K562 (cell line): ENCODE measurements at regions not wholly inside any gene's neighbourhood (a gene's known extent, or its start where the extent isn't known, plus 50 kb on each side); places are given as distances from the start of the nearest gene placed in this dataset.

Experiments
- ATAC-seq: fragments of 200-7000 bp; cut with Tn5 transposase; 3 replicates; pipeline ENCODE4 v1.9.1; 2020; ENCODE audit warnings: moderate library complexity
- BruUV-seq: library from RNA; stranded (reverse); fragments of 400-500 nt; replicated peaks from 2 replicates; lab custom pipeline; 2021; lab: Mats Ljungman, UMichigan
- CTCF ChIA-PET: fragments of 300-600 bp; formaldehyde crosslinking; extraction: SDS; loops from one replicate; lab custom pipeline; 2021; ENCODE audit warnings: low intra/inter-chr PET ratio; lab: Yijun Ruan, JAX
- POLR2A ChIA-PET: fragments of 300-600, 350-650 bp; sonication (Branson Sonifier 250); formaldehyde crosslinking; extraction: SDS; loops from one replicate; lab custom pipeline; 2021; ENCODE audit warnings: antibody characterized with exemption, inconsistent platforms; lab: Yijun Ruan, JAX
- DNase-seq, 4 experiments: peaks; one replicate each; pipeline versions ENCODE4 v3.0.0 to v3.0.0-alpha.2; 2011 to 2018; ENCODE audit warnings: low spot score in 3 of 4, mixed read lengths in 3 of 4; ENCODE audit errors: extremely low read depth in 1 of 4
- FAIRE-seq: peaks from 2 replicates; lab custom pipeline; 2011; peaks lifted over from hg19 to GRCh38; lab: Jason Lieb, UNC
- H2AFZ ChIP-seq: 2 replicates; pipeline ENCODE4 v1.6.0; 2011; ENCODE audit warnings: low read depth, low read length, control low read depth, inconsistent platforms
- H3K27ac ChIP-seq: fragments of 200-600 bp; 3 replicates; pipeline ENCODE4 v1.8.0; 2011; ENCODE audit warnings: low read depth, mild to moderate bottlenecking, control low read depth, inconsistent platforms, low read length, moderate library complexity, mixed read lengths; ENCODE audit errors: extremely low read depth
- H3K27me3 ChIP-seq, 2 experiments: fragments of 300-600 bp in 1 of 2; 2 replicates in 1 of 2; 3 replicates in 1 of 2; pipeline versions ENCODE4 v1.6.0 to v1.8.0; 2011; ENCODE audit warnings: inconsistent platforms in 2 of 2, low read length in 2 of 2, mild to moderate bottlenecking in 1 of 2, mixed read lengths in 1 of 2, moderate library complexity in 1 of 2; ENCODE audit not compliant: control insufficient read depth in 2 of 2, insufficient read depth in 2 of 2
- H3K36me3 ChIP-seq: fragments of 300-600 bp; 3 replicates; pipeline ENCODE4 v1.8.0; 2011; ENCODE audit warnings: mild to moderate bottlenecking, low read length, inconsistent platforms; ENCODE audit not compliant: control insufficient read depth, insufficient read depth
- H3K4me1 ChIP-seq, 2 experiments: fragments of 200-600 bp in 1 of 2; replicated peaks in 1 of 2; 2 replicates in 1 of 2; 3 replicates in 1 of 2; pipeline versions ENCODE4 v1.5.1 to v1.8.0; 2011; ENCODE audit warnings: inconsistent platforms in 2 of 2, low read length in 2 of 2, mild to moderate bottlenecking in 1 of 2, mixed read lengths in 1 of 2, moderate library complexity in 1 of 2; ENCODE audit not compliant: control insufficient read depth in 2 of 2, insufficient read depth in 2 of 2
- H3K4me2 ChIP-seq: 2 replicates; pipeline ENCODE4 v1.6.1; 2011; ENCODE audit warnings: low read length, control low read depth, inconsistent platforms, mixed read lengths; ENCODE audit not compliant: insufficient read depth
- H3K4me3 ChIP-seq: fragments of 200-600 bp; sonication (generic), shearing (Covaris generic); 2 replicates; pipeline ENCODE4 v1.5.1; 2016; ENCODE audit warnings: control low read depth, inconsistent platforms
- H3K79me2 ChIP-seq: fragments of 200-600 bp; 3 replicates; pipeline ENCODE4 v1.8.0; 2011; ENCODE audit warnings: low read length, inconsistent platforms; ENCODE audit not compliant: control insufficient read depth, insufficient read depth
- H3K9ac ChIP-seq, 2 experiments: 2 replicates each; pipeline versions ENCODE4 v1.6.0 to v1.6.1; 2011; ENCODE audit warnings: low read depth in 2 of 2, low read length in 2 of 2, control low read depth in 1 of 2, inconsistent platforms in 1 of 2, mild to moderate bottlenecking in 1 of 2, mixed read lengths in 1 of 2; ENCODE audit not compliant: insufficient read depth in 1 of 2
- H3K9me1 ChIP-seq: one replicate; pipeline ENCODE4 v1.6.0; 2011; ENCODE audit warnings: inconsistent platforms, mild to moderate bottlenecking, low read length, moderate library complexity; ENCODE audit not compliant: control insufficient read depth, insufficient read depth
- H3K9me3 ChIP-seq: replicated peaks from 2 replicates; pipeline ENCODE4 v1.5.1; 2011; ENCODE audit warnings: low read depth, low read length, inconsistent platforms; ENCODE audit not compliant: control insufficient read depth, insufficient read depth
- H4K20me1 ChIP-seq: replicated peaks from 2 replicates; pipeline ENCODE4 v1.6.1; 2011; ENCODE audit warnings: low read length, inconsistent platforms, mixed read lengths; ENCODE audit not compliant: control insufficient read depth, insufficient read depth
- MAFG ChIP-seq: fragments of 450-650 bp; conservative IDR thresholded peaks from 2 replicates; pipeline ENCODE4 v1.6.1; 2016; ENCODE audit warnings: missing genetic modification characterization, missing compliant biosample characterization
- PCBP1 ChIP-seq: fragments of 200-400 bp; formaldehyde crosslinking; IDR thresholded peaks from 2 replicates; pipeline ENCODE4 v1.6.1; 2018; ENCODE audit warnings: mild to moderate bottlenecking, low read depth, low read length; ENCODE audit not compliant: poor library complexity, severe bottlenecking
- PHB2 ChIP-seq: fragments of 450-650 bp; IDR thresholded peaks from 2 replicates; pipeline ENCODE4 v1.6.1; 2017; ENCODE audit warnings: low read depth
- ZNF589 ChIP-seq: fragments of 200-800 bp; sonication (Bioruptor generic); IDR thresholded peaks from 2 replicates; pipeline ENCODE4 v1.6.1; 2016; ENCODE audit warnings: low read depth, missing genetic modification characterization, missing compliant biosample characterization
- WGBS: fragments of 100-300 bp; shearing (Covaris generic); methylation state at CpG from one replicate; pipeline ENCODE4 v1.1.6; 2016; ENCODE audit warnings: low coverage, mixed read lengths; ENCODE audit not compliant: insufficient coverage; ENCODE audit errors: missing lambda C conversion rate; 5-methylcytosine and 5-hydroxymethylcytosine counted together
- in situ Hi-C: fragments of 300-500 bp; cut with MboI; formaldehyde crosslinking; loops from 4 replicates; pipeline ENCODE4 v1.15.0; 2018; ENCODE audit warnings: inconsistent platforms, mixed read lengths
- intact Hi-C: fragments of 100-400 bp; cut with micrococcal nuclease; formaldehyde crosslinking; loops from 2 replicates; pipeline ENCODE4 v1.14.2; 2022
- TF ChIP-seq, protein P1 (sequence below): fragments of 250-450 bp; sonication (Bioruptor Pico); IDR thresholded peaks from 2 replicates; pipeline ENCODE4 v1.4.0; 2020
- TF ChIP-seq, protein P2 (sequence below): fragments of 450-650 bp; IDR thresholded peaks from 2 replicates; pipeline ENCODE4 v1.6.1; 2018; ENCODE audit not compliant: partially characterized antibody
- TF ChIP-seq, protein P3 (sequence below): sonication (generic); formaldehyde crosslinking; IDR thresholded peaks from 2 replicates; pipeline ENCODE4 v1.8.0; 2022; ENCODE audit warnings: missing genetic modification reagents, mild to moderate bottlenecking, borderline replicate concordance
- TF ChIP-seq, protein P4 (sequence below), 2 experiments: fragments of 150-350 bp in 1 of 2; IDR thresholded peaks; 2 replicates each; pipeline ENCODE4 v1.6.1; 2012 to 2016; ENCODE audit warnings: low read depth in 2 of 2, low read length in 2 of 2, mild to moderate bottlenecking in 1 of 2, moderate library complexity in 1 of 2

DNA sequence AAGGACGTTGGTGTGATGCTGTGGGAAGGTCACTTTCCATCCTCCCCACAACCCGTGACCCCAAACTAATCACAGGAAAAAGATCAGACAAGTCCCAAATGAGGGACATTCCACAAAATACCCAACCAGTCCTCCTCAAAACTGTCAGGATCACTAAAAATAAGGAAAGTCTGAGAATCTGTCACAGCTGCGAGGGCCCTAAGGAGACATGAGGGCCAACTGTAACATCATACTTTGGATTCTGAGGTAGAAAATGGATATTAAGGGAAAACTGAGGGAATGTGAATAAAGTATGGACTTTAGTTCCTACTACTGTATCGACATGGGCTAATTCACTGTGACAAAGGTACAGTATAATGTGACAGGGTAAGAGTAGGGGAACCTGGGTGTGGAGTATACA lies 85.1 kb upstream of the FAM20C start:
- ChIA-PET POLR2A (no interaction called here), CTCF (no interaction called here)
- Histone ChIP-seq H3K4me2 (no peak overlapping the region), H3K9me3 (no peaks in the 10 kb centered on the region; the same call in 1 of the 2 replicates), H3K4me1 (no peaks in the 10 kb centered on the region), H3K36me3 (no peaks in the 10 kb centered on the region), H3K79me2 (no peaks in the 10 kb centered on the region), H3K4me3 (no peak overlapping the region), H2AFZ (no peak overlapping the region), H3K9me1 (no peaks in the 10 kb centered on the region), H3K27ac (no peak overlapping the region), H3K27me3 (peaks cover 27 to 42% of the 10 kb centered on the region in 2 experiments; a peak in 4 of 5 replicates), H4K20me1 (no peaks in the 10 kb centered on the region), H3K9ac (no peak overlapping the region)
- no peak for FAIRE-seq
- ATAC-seq, result no peak
- in situ Hi-C loops, result no loop called here
- BruUV-seq, result no TSS peak
- DNase-seq, result no peak
- 0% methylated on average over 4 of the region's 4 CpGs for WGBS
- intact Hi-C loops, result no loop called here
- TF ChIP-seq, protein P1, sequence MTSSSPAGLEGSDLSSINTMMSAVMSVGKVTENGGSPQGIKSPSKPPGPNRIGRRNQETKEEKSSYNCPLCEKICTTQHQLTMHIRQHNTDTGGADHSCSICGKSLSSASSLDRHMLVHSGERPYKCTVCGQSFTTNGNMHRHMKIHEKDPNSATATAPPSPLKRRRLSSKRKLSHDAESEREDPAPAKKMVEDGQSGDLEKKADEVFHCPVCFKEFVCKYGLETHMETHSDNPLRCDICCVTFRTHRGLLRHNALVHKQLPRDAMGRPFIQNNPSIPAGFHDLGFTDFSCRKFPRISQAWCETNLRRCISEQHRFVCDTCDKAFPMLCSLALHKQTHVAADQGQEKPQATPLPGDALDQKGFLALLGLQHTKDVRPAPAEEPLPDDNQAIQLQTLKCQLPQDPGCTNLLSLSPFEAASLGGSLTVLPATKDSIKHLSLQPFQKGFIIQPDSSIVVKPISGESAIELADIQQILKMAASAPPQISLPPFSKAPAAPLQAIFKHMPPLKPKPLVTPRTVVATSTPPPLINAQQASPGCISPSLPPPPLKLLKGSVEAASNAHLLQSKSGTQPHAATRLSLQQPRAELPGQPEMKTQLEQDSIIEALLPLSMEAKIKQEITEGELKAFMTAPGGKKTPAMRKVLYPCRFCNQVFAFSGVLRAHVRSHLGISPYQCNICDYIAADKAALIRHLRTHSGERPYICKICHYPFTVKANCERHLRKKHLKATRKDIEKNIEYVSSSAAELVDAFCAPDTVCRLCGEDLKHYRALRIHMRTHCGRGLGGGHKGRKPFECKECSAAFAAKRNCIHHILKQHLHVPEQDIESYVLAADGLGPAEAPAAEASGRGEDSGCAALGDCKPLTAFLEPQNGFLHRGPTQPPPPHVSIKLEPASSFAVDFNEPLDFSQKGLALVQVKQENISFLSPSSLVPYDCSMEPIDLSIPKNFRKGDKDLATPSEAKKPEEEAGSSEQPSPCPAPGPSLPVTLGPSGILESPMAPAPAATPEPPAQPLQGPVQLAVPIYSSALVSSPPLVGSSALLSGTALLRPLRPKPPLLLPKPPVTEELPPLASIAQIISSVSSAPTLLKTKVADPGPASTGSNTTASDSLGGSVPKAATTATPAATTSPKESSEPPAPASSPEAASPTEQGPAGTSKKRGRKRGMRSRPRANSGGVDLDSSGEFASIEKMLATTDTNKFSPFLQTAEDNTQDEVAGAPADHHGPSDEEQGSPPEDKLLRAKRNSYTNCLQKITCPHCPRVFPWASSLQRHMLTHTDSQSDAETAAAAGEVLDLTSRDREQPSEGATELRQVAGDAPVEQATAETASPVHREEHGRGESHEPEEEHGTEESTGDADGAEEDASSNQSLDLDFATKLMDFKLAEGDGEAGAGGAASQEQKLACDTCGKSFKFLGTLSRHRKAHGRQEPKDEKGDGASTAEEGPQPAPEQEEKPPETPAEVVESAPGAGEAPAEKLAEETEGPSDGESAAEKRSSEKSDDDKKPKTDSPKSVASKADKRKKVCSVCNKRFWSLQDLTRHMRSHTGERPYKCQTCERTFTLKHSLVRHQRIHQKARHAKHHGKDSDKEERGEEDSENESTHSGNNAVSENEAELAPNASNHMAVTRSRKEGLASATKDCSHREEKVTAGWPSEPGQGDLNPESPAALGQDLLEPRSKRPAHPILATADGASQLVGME (CRISPR knock-in tag), result no peak
- TF ChIP-seq, protein P2, sequence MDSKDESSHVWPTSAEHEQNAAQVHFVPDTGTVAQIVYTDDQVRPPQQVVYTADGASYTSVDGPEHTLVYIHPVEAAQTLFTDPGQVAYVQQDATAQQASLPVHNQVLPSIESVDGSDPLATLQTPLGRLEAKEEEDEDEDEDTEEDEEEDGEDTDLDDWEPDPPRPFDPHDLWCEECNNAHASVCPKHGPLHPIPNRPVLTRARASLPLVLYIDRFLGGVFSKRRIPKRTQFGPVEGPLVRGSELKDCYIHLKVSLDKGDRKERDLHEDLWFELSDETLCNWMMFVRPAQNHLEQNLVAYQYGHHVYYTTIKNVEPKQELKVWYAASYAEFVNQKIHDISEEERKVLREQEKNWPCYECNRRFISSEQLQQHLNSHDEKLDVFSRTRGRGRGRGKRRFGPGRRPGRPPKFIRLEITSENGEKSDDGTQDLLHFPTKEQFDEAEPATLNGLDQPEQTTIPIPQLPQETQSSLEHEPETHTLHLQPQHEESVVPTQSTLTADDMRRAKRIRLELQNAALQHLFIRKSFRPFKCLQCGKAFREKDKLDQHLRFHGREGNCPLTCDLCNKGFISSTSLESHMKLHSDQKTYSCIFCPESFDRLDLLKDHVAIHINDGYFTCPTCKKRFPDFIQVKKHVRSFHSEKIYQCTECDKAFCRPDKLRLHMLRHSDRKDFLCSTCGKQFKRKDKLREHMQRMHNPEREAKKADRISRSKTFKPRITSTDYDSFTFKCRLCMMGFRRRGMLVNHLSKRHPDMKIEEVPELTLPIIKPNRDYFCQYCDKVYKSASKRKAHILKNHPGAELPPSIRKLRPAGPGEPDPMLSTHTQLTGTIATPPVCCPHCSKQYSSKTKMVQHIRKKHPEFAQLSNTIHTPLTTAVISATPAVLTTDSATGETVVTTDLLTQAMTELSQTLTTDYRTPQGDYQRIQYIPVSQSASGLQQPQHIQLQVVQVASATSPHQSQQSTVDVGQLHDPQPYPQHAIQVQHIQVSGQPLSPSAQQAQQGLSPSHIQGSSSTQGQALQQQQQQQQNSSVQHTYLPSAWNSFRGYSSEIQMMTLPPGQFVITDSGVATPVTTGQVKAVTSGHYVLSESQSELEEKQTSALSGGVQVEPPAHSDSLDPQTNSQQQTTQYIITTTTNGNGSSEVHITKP, result no peak
- TF ChIP-seq, protein P3, sequence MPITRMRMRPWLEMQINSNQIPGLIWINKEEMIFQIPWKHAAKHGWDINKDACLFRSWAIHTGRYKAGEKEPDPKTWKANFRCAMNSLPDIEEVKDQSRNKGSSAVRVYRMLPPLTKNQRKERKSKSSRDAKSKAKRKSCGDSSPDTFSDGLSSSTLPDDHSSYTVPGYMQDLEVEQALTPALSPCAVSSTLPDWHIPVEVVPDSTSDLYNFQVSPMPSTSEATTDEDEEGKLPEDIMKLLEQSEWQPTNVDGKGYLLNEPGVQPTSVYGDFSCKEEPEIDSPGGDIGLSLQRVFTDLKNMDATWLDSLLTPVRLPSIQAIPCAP (CRISPR knock-in tag), result no peak
- TF ChIP-seq, protein P4, sequence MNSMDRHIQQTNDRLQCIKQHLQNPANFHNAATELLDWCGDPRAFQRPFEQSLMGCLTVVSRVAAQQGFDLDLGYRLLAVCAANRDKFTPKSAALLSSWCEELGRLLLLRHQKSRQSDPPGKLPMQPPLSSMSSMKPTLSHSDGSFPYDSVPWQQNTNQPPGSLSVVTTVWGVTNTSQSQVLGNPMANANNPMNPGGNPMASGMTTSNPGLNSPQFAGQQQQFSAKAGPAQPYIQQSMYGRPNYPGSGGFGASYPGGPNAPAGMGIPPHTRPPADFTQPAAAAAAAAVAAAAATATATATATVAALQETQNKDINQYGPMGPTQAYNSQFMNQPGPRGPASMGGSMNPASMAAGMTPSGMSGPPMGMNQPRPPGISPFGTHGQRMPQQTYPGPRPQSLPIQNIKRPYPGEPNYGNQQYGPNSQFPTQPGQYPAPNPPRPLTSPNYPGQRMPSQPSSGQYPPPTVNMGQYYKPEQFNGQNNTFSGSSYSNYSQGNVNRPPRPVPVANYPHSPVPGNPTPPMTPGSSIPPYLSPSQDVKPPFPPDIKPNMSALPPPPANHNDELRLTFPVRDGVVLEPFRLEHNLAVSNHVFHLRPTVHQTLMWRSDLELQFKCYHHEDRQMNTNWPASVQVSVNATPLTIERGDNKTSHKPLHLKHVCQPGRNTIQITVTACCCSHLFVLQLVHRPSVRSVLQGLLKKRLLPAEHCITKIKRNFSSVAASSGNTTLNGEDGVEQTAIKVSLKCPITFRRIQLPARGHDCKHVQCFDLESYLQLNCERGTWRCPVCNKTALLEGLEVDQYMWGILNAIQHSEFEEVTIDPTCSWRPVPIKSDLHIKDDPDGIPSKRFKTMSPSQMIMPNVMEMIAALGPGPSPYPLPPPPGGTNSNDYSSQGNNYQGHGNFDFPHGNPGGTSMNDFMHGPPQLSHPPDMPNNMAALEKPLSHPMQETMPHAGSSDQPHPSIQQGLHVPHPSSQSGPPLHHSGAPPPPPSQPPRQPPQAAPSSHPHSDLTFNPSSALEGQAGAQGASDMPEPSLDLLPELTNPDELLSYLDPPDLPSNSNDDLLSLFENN (IDR thresholded peaks at IDR 0.05; ENCODE audit: low read depth in 2 of 2, low read length in 2 of 2), result no peak
- TF ChIP-seq PCBP1, result no peak
- no peak for TF ChIP-seq PHB2
- no peak for TF ChIP-seq ZNF589 (CRISPR knock-in tag)
- TF ChIP-seq MAFG (tag), result no peak
